ENCODE measurements at regions not wholly inside any gene's neighbourhood (a gene's known extent, or its start where the extent isn't known, plus 50 kb on each side); places are given as distances from the start of the nearest gene placed in this dataset.

GRCh38 chr10:6350609-6351008 lies 147.9 kb downstream of the PFKFB3 start:
- Histone ChIP-seq H3K4me3 (replicated peaks in 1 of 3; ENCODE audit: insufficient read depth in 1 of 3, low read depth in 2 of 3, low read length in 3 of 3) (no peak overlapping the region), H3K36me3 (replicated peaks in 1 of 2; ENCODE audit: control insufficient read depth in 1 of 2, insufficient read depth in 2 of 2, low read length in 2 of 2) (no peaks in the 10 kb centered on the region), H3K27ac (ENCODE audit: extremely low read length, insufficient read depth, low read length) (no peak overlapping the region), H2AFZ (ENCODE audit: low read length) (no peak overlapping the region), H3K4me2 (ENCODE audit: low read depth, low read length) (no peak overlapping the region), H3K79me2 (ENCODE audit: insufficient read depth, low read length) (no peaks in the 10 kb centered on the region), H3K27me3 (ENCODE audit: control insufficient read depth in 1 of 2, insufficient read depth in 2 of 2, low read length in 2 of 2) (peaks cover 0 to 15% of the 10 kb centered on the region in 2 experiments; a peak in 2 of 5 replicates), H3K4me1 (ENCODE audit: insufficient read depth, low read length) (peaks cover 6% of the 10 kb centered on the region; the same call in 1 of the 2 replicates), H3K9me3 (ENCODE audit: low read length) (no peaks in the 10 kb centered on the region), H4K20me1 (ENCODE audit: insufficient read depth, low read length) (no peaks in the 10 kb centered on the region), H3K9ac (ENCODE audit: insufficient read depth, low read depth, low read length) (no peak overlapping the region)
- in situ Hi-C loops (cut with HindIII; ENCODE audit: extremely low pct_ligation_motif_present, low pct_unique_long_range_greater_than_20kb): no loop called here
- BruUV-seq (replicated peaks): no TSS peak
- ChIA-PET POLR2A (no interaction called here), CTCF (ENCODE audit: low intra/inter-chr PET ratio, low total read pairs) (no interaction called here)
- TF ChIP-seq ZBTB25 (CRISPR knock-in tag; IDR thresholded peaks at IDR 0.05): no peak
- TF ChIP-seq NR2C2 (CRISPR knock-in tag; IDR thresholded peaks at IDR 0.05; ENCODE audit: borderline replicate concordance): no peak
- intact Hi-C loops (cut with micrococcal nuclease; ENCODE audit: unreplicated experiment): no loop called here
- no peak for ATAC-seq
- WGBS (ENCODE audit: low lambda C conversion rate): 2% methylated on average over 3 of the region's 3 CpGs
- DNase-seq (ENCODE audit: low spot score): no peak
- FAIRE-seq: no peak

- WGBS (ENCODE audit: low lambda C conversion rate): 0% methylated on average over 2 of the region's 2 CpGs
- Histone ChIP-seq H3K9ac (ENCODE audit: insufficient read depth, low read depth, low read length) (no peak overlapping the region), H3K4me1 (ENCODE audit: insufficient read depth, low read length) (peaks cover 6% of the 10 kb centered on the region; the same call in 1 of the 2 replicates), H3K4me2 (ENCODE audit: low read depth, low read length) (no peak overlapping the region), H3K4me3 (replicated peaks in 1 of 3; ENCODE audit: insufficient read depth in 1 of 3, low read depth in 2 of 3, low read length in 3 of 3) (no peak overlapping the region), H2AFZ (ENCODE audit: low read length) (no peak overlapping the region), H3K27me3 (ENCODE audit: control insufficient read depth in 1 of 2, insufficient read depth in 2 of 2, low read length in 2 of 2) (peaks cover 0 to 15% of the 10 kb centered on the region in 2 experiments; a peak in 2 of 5 replicates), H3K79me2 (ENCODE audit: insufficient read depth, low read length) (no peaks in the 10 kb centered on the region), H3K27ac (ENCODE audit: extremely low read length, insufficient read depth, low read length) (no peak overlapping the region), H4K20me1 (ENCODE audit: insufficient read depth, low read length) (no peaks in the 10 kb centered on the region), H3K36me3 (replicated peaks in 1 of 2; ENCODE audit: control insufficient read depth in 1 of 2, insufficient read depth in 2 of 2, low read length in 2 of 2) (no peaks in the 10 kb centered on the region), H3K9me3 (ENCODE audit: low read length) (no peaks in the 10 kb centered on the region)
- BruUV-seq (replicated peaks): no TSS peak
- no peak for FAIRE-seq
- TF ChIP-seq HDAC2 (CRISPR knock-in tag; IDR thresholded peaks at IDR 0.05): no peak
- no peak for TF ChIP-seq ZNF652 (CRISPR knock-in tag; IDR thresholded peaks at IDR 0.05; ENCODE audit: borderline replicate concordance, low read depth)
- no peak for TF ChIP-seq FLYWCH1 (CRISPR knock-in tag; IDR thresholded peaks at IDR 0.05)
- TF ChIP-seq CBX1 (IDR thresholded peaks at IDR 0.05; ENCODE audit: low read depth): no peak
- no peak for TF ChIP-seq ZNF737 (CRISPR knock-in tag; IDR thresholded peaks at IDR 0.05; ENCODE audit: borderline replicate concordance)
- no peak for TF ChIP-seq KDM5A (IDR thresholded peaks at IDR 0.05; ENCODE audit: borderline replicate concordance, low read length)
- TF ChIP-seq ZNF775 (CRISPR knock-in tag; IDR thresholded peaks at IDR 0.05; ENCODE audit: borderline replicate concordance): no peak
- TF ChIP-seq ZBTB26 (CRISPR knock-in tag; IDR thresholded peaks at IDR 0.05; ENCODE audit: borderline replicate concordance): no peak
- TF ChIP-seq ARNTL (CRISPR knock-in tag; IDR thresholded peaks at IDR 0.05): no peak
- no peak for TF ChIP-seq ZHX1 (CRISPR knock-in tag; IDR thresholded peaks at IDR 0.05; ENCODE audit: low read depth)
- DNase-seq (ENCODE audit: low spot score): no peak
- POLR2A ChIA-PET: no interaction called here
- CTCF ChIA-PET (ENCODE audit: low intra/inter-chr PET ratio, low total read pairs): no interaction called here
- ATAC-seq: no peak
- in situ Hi-C loops (cut with HindIII; ENCODE audit: extremely low pct_ligation_motif_present, low pct_unique_long_range_greater_than_20kb): no loop called here
- intact Hi-C loops (cut with micrococcal nuclease; ENCODE audit: unreplicated experiment): no loop called here
Observed at GRCh38 chr10:6351495-6351894, 148.8 kb downstream of the PFKFB3 start.
